NOMO-1 treated with DMSO at 0.1 percent for 48 hours (cell line): ENCODE measurements at regions not wholly inside any gene's neighbourhood (a gene's known extent, or its start where the extent isn't known, plus 50 kb on each side); places are given as distances from the start of the nearest gene placed in this dataset.
"Not testable (repeated sequence)": the region's sequence is repeated elsewhere in the genome, so short reads cannot be mapped to it uniquely, and the experiment has no call there.

Experiments used
- DNase-seq: peaks from one replicate; lab custom pipeline; 2025; ENCODE audit not compliant: unreplicated experiment; lab: John Stamatoyannopoulos, UW

DNA sequence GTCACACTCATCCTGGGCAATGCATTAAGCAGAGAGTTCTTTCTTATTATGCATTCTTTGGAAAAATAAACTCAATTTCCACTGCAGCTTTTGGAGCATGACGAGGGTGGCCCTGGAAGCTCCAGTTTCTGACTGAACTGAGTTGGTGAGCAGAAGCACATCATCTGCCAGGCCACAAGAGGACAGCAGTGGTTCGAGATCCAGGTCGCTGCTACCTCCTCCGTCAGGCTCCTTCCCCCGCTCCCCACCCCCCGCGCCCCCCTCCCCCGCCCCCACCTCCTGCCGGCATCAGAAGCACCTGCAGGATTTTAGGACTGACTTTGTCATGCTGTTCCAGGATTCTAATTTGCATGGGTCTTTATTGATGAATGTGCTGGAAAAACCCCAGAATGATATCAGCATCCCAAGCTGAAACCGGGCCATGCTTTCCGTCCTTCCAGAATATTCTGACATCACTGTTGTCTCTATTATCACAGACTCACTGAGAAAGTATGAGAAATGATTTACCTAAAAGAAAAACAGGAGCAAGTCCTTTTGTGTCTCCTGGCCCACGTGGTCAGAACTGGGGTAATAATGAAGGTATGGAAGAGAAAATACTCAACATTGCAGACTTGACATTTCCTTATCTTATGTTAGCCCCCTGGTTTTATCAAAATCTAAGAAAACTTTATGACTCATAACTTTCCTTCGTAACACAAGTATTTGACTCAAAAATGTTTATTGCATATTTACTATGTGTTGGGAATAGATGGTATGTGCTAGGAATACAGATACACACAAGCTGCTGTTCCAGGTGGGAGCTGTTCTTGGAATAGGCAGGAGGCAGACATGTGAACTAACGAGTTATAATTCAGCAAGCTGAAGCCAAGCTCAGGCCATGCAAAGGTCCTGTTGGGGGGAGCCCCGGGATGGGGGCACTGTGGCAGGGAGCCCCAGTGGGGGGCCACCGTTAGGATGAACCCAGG is 220.2 kb upstream of the EXOC2 start:
- no peak for DNase-seq

DNA sequence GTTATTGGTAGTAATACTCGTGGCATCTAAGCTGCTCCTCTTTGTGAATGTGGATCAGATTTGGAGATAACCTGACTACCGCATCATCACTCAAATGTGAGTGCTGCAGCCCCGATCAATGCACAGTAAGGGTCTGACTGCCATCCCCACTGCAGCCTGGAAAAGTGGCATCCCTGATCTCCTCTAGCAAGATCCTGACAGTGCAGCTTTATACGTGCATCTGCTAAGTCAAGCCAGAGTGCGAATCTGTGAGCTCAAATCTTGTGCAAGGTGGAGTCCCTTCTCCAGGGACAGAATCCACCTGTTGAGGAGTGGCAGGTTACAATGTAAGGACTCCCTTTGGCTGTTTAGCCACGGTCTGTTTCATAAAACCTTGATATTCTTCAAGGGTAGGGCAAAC is 215.0 kb upstream of the EXOC2 start:
- no peak for DNase-seq

DNA sequence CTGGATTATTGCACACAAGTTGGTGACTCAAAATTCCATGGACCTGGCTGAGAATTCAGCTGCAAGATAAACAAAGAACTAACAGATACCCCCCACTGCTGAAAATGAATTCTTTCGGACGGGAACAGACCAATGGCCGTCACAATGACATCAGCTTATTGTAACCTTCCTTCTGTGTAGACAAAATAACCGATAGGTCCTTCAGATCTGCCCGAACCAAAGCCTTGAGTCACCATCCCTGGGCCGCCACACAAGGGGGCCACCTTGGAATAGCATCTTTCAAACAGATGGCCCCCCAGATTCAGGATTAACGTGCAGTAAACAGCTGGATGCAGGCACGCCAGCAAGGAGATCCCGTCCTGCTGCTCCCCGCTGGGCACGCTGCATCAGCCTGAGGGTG is 214.0 kb upstream of the EXOC2 start:
- no peak for DNase-seq

- DNase-seq, result no peak
Measured at GRCh38 chr6:905556-905955, 212.6 kb upstream of the EXOC2 start.

GRCh38 chr6:904994-905393 is 212.1 kb upstream of the EXOC2 start:
- no peak for DNase-seq

DNA sequence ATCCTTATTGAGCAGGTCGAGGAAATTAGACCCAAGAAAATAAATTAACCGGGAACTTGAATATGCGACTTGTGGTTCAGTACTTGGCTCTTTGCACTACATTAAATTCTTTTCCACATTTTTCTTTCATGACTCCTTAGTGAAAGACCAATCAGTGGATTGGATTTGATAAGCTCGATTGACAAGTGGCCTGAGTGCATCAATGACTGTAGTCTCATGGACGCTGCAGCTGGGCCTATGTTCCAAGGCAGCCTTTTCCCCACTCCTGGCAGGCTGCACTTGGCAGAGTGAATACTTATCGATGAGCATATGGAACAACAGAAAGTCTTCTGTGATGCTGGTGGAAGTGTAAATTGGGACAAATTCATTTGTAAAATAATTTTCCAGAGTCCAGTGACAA is 210.8 kb upstream of the EXOC2 start:
- DNase-seq, result no peak

DNA sequence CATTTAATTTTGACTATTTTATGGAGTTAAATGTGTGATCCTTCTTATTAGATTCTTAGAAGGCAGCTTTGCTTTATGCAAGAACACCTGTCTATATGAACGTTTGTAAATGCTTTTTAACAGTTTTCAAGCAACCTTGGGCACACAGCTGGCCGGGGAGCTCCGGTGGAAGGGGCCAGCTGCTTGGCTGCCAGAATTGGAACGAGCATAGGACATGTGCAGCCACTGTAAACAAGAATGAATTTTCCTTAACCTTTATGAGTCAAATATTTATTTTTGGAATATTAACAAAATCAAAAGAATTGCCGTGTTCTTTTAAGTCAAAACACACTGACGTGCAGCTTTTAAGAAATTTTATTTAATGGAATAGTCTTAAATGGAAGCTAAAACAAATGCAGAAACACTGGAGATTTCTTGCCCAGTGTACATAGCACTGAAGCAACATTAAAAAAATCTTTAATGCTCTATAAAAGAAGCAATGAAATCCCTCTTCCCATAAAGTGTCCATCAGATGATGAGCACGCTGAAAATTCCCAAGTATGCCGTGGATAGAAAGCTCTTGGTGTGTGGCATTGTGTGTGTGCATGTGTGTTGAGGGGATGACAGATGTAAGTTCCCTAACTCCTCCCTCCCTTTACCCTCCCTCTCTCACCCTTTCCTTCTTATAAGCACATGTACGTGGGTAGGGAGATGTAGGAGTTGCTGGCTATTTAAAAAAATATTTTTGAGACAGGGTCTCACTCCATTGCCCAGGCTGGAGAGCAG is 208.9 kb upstream of the EXOC2 start:
- no peak for DNase-seq

GRCh38 chr6:900716-901605 is 208.0 kb upstream of the EXOC2 start:
- DNase-seq, result no peak

GRCh38 chr6:897528-898207 is 204.7 kb upstream of the EXOC2 start:
- DNase-seq, result peak; percentile 14

DNA sequence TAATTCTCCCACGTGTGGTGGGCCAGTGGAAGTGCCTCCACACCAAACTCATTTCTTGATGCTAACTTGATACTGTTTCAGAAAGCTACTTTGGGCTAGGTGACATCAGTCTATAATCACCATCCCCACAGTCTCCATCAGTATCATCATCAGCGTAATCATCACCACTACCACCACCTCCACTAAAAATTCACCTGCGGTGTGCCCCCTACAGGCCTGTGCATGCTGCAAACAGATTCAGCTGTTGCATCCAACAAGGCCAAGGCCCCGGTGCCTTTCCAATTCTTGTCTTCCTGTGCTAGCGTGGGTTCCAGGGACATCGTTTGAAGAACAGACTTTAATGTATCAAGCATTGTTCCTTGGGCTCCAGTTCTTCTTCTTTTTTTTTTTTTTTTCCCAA is 201.3 kb upstream of the EXOC2 start:
- DNase-seq, result no peak

DNA sequence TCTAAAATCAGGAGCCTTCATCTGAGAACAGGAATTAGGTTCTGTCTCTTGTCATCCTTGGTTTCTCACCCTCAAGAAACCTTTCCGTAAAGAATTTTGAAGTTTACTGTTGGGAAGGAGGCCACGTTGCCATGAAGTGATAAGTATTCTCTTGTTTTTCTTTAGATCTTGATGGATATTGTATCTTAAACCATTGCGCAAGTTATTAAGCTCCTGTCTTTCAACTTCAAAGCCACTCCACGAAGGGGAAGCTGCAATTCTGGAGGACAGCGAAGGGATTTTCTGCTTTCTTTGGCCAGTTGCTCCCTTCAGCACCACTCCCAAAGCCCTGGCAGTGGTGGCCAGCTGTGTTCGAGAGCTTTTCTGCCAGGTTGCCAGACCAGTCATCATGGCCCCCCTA is 198.1 kb upstream of the EXOC2 start:
- no peak for DNase-seq

- DNase-seq, result no peak
Measured at GRCh38 chr6:890201-890600, 197.3 kb upstream of the EXOC2 start.

DNA sequence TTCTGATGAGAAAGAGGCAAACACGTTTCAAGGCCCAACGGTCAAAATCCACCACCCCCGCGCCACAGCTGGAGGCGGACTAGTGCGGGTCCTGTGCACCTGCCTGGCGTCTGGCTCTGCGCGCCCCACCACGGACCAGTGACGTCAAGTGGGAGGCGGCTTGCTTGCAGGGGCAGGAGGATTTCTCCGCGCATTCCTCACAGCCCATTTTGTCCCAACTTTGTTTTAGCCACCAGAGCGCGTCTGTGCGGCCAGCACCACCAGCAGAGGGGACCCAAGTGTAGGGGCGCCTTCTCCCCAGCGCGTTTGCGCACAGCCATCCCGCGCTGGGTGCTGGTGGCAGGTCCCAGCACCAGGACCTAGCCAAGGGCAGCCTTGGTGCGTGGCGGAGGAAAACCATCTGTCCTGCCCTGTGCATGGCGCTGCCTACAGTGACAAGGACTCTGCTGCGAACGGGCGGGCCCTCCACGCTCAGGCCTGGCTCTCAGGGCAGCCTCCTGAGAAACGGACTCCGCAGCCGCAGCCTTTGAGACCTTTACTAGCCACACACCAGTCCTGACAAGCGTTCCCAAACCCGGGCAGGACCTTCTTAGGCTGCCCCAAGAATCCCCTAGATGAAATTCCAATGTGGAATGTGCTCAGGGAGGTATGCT is 194.8 kb upstream of the EXOC2 start:
- DNase-seq, result no peak

DNA sequence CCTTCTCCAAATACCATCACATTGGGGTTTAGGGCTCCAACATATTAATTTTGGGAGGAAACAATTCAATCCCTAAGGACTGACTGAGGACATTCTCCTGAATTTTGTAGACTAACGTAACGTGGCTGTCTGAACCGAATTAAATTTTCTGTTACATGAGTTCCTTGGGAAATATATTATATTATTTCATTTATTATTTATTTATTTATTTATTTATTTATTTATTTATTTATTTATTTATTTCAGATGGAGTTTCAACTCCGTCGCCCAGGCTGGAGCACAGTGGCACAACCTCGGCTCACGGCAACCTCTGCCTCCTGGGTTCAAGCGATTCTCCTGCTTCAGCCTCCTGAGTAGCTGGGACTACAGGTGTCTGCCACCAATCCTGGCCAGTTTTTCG is 193.2 kb upstream of the EXOC2 start:
- DNase-seq, result not testable (repeated sequence)

GRCh38 chr6:885051-885590 is 192.2 kb upstream of the EXOC2 start:
- DNase-seq, result peak; percentile 35

GRCh38 chr6:884570-884969 is 191.6 kb upstream of the EXOC2 start:
- DNase-seq, result no peak

DNA sequence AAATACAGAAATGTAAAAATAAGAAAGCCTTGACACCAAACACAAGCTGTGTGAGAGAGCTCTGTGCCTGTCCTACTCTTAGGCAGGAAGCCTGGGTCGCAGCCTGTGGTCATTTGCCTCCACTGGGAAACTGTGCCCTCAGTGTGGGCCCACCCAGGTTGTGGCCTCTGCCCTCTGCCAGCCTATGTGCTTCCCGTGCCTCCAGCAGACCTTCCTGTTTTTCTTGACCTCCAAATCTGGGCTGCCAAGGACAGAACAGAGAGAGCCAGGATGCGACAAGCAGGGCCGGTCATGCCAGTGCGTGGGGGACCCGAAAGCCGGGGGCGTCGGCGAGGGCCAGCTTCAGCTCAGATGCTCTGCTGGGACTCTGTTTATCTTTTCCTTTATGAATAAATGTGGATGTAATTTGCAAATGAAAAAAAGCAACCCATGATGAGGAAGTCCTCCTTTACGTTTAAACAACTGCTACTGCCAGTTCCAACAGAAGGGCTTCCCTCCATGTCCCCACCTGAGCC is 189.2 kb upstream of the EXOC2 start:
- no peak for DNase-seq

- DNase-seq, result peak; percentile 4
Measured at GRCh38 chr6:878179-878578, 185.2 kb upstream of the EXOC2 start.

DNA sequence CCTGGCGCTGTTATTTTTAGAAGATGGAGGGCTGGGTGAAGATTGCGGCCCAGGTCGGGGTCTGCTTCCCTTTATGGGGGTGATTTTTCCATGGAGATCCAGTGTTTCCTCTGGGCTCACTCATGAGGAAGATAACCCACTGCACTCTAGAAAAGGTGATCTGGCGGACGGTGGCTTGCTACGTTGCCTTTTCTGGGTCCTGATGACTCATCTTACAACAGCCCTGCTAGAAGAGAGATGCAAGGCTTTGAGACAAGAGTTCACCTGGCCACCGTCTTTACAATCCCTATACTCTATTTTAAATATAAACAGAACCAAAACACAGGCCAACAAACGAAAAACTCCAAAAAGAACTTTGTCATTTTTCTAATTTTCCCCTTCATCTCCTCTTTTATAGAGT is 182.1 kb upstream of the EXOC2 start:
- DNase-seq, result no peak
